Sigmoid colon (tissue), 4 donors: ENCODE measurements at regions not wholly inside any gene's neighbourhood (a gene's known extent, or its start where the extent isn't known, plus 50 kb on each side); places are given as distances from the start of the nearest gene placed in this dataset.

ENCODE experiments used
- EP300 ChIP-seq, 4 donors: sonication (generic); formaldehyde crosslinking; IDR thresholded peaks; one replicate each; pipeline ENCODE4 v1.6.1; 2017; ENCODE audit warnings: antibody characterized with exemption in 4 of 4
- POLR2A ChIP-seq, 2 donors: fragments of 450-650 bp; IDR thresholded peaks; one replicate each; pipeline ENCODE4 v1.6.1; 2016; ENCODE audit warnings: antibody characterized with exemption in 2 of 2, mild to moderate bottlenecking in 2 of 2, moderate library complexity in 2 of 2
- POLR2AphosphoS5 ChIP-seq, 4 donors: sonication (generic); formaldehyde crosslinking; IDR thresholded peaks; one replicate each; pipeline ENCODE4 v1.6.1; 2017; ENCODE audit warnings: antibody characterized with exemption in 4 of 4
- TF ChIP-seq, protein P1 (sequence below), 4 experiments: fragments of 450-650 bp in 3 of 4; fragments of 200-600 bp in 1 of 4; IDR thresholded peaks; one replicate each; pipeline ENCODE4 v1.5.1; 2016 to 2019; ENCODE audit warnings: antibody characterized with exemption in 4 of 4, mild to moderate bottlenecking in 3 of 4, moderate library complexity in 2 of 4

DNA sequence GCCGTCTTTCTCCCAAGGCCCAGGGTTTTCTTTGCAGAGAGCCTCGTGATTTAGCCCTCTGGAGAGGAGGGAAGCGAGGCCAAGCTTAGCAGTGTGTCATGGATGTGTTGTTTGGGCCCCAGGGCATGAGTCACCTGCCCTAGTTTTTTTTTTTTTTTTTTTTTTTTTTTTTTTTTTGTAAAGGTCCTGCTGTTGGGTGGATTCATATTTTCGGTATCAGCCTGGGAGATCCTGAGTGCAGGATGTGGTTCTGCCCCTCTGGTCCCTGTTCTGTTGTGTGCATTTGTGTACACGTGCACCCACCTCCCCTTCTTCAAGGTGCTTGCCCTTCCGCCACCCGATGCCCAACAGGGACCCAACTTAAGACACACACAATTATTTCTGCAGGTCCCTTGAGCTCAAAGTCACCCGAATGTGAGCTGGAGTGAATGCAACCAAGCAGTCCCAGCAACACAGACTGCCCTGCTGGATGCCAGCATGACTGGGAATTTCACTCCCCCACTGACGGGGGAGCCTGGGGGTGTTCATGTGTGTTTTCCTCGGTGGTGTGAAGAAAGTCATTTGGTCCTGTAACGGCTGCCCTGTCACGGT is 265.8 kb upstream of the TNRC6C start:
- no peak for TF ChIP-seq POLR2A (IDR thresholded peaks at IDR 0.05)
- TF ChIP-seq, protein P1, sequence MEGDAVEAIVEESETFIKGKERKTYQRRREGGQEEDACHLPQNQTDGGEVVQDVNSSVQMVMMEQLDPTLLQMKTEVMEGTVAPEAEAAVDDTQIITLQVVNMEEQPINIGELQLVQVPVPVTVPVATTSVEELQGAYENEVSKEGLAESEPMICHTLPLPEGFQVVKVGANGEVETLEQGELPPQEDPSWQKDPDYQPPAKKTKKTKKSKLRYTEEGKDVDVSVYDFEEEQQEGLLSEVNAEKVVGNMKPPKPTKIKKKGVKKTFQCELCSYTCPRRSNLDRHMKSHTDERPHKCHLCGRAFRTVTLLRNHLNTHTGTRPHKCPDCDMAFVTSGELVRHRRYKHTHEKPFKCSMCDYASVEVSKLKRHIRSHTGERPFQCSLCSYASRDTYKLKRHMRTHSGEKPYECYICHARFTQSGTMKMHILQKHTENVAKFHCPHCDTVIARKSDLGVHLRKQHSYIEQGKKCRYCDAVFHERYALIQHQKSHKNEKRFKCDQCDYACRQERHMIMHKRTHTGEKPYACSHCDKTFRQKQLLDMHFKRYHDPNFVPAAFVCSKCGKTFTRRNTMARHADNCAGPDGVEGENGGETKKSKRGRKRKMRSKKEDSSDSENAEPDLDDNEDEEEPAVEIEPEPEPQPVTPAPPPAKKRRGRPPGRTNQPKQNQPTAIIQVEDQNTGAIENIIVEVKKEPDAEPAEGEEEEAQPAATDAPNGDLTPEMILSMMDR (IDR thresholded peaks at IDR 0.05), result no peak
- no peak for TF ChIP-seq POLR2AphosphoS5 (IDR thresholded peaks at IDR 0.05)
- no peak for TF ChIP-seq EP300 (IDR thresholded peaks at IDR 0.05)
